Hippocampal formation (tissue), 2 donors: ENCODE measurements at regions not wholly inside any gene's neighbourhood (a gene's known extent, or its start where the extent isn't known, plus 50 kb on each side); places are given as distances from the start of the nearest gene placed in this dataset.

Experiments
- DNase-seq, 2 donors: peaks; one replicate each; lab custom pipeline; 2025; lab: John Stamatoyannopoulos, UW

DNA sequence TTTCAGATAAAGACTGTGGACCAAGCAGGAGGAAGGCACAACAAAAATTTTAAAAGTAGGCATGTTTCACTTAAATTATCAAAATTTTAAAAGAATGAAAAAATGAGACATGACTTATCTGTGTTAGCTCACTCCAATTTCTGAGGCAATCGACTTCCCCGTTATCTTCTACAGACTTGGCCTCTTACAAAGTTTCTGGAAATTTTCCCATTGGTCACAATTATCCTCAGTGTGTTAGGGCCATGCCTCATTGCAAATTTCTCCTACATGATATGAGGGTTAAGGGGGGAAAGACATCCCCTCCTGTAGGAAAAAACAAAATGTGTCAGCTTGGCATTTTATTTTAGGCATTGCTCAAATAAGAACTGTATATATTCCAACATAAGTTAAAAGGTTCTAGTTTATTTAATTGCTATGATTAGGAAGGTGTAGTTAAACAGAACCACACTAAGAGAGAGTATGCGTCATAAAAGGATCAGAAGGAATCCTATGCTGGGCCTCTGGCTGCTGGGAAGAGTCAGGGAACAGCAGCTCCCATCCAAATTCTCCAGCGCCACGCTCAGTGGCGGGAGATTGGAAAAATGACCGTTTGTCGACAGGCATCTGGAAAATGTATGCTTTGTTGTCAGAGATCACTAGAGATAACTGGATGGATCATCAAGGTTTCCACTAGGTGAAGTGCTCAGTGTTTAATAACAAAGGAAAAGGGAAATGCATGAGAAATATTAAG is 463.6 kb upstream of the NR2F2 start:
- DNase-seq, result no peak

- DNase-seq, result no peak
Measured at GRCh38 chr15:95868450-95868849, 462.1 kb upstream of the NR2F2 start.

- DNase-seq, result no peak
Measured at GRCh38 chr15:95868970-95869369, 461.5 kb upstream of the NR2F2 start.

DNA sequence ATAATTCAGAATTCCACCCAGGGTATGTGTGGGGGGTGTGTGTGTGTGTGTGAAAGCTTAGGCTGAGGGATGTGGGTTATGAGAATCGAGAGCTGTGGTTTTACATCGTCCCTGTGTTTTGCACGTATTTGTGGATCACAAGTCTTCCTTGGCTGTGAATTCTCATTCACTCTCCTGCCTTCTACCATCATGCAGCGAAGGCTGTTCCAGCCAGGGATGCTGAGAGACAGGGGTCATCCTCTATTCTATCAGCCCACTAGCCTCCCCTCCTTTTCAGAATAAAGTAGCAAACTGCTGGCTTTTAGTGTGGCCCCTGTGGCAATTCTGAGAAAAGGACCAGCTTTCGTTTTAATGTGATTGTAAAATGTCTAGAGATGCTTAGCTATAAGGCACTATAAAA is 460.6 kb upstream of the NR2F2 start:
- DNase-seq, result no peak

DNA sequence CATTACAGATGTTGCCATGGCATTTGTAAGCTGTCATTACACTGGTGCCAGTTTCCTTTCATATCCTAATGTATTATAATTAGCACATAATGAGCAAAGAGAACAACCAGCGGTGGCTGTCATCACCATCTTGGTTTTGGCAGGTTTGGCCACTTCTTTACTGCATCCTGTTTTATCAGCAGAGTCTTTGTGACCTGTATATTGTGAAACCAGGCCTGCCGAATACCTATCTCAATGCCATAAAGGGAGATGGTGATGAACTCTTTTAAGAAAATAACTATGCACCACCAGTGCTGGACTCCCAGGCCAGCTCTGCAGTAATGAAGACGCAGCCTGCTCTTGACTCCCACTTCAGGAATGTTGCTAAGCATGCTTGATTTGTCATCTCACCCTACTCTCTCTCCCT is 458.1 kb upstream of the NR2F2 start:
- no peak for DNase-seq

- DNase-seq, result no peak
Measured at GRCh38 chr15:95874637-95875036, 455.9 kb upstream of the NR2F2 start.

- no peak for DNase-seq
Measured at GRCh38 chr15:95875121-95875643, 455.3 kb upstream of the NR2F2 start.

GRCh38 chr15:95880031-95880570 is 450.4 kb upstream of the NR2F2 start:
- no peak for DNase-seq

GRCh38 chr15:95880630-95881029 is 449.9 kb upstream of the NR2F2 start:
- no peak for DNase-seq

- DNase-seq, result no peak
Measured at GRCh38 chr15:95883064-95883463, 447.4 kb upstream of the NR2F2 start.

- DNase-seq, result no peak
Measured at GRCh38 chr15:95884276-95884675, 446.2 kb upstream of the NR2F2 start.

GRCh38 chr15:95887666-95888390 is 442.7 kb upstream of the NR2F2 start:
- no peak for DNase-seq

DNA sequence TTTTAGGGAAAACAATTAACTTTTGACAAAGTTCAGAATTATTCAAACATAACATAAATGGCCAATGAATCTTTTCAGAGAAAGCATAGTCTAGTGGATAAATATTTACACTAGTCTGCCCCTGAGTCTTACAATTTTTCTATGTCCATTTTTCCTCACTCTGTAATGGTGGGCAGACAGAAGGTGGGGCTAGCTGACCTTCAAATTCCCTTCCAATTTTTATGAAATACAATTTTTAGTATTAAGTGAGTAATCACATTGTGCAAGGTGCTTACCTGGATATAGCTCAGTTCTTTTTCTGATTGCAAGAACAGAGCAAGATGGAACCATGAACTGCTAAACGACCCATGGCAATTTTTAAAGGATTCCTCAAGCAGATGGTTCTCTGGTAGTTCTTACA is 441.7 kb upstream of the NR2F2 start:
- DNase-seq, result no peak

DNA sequence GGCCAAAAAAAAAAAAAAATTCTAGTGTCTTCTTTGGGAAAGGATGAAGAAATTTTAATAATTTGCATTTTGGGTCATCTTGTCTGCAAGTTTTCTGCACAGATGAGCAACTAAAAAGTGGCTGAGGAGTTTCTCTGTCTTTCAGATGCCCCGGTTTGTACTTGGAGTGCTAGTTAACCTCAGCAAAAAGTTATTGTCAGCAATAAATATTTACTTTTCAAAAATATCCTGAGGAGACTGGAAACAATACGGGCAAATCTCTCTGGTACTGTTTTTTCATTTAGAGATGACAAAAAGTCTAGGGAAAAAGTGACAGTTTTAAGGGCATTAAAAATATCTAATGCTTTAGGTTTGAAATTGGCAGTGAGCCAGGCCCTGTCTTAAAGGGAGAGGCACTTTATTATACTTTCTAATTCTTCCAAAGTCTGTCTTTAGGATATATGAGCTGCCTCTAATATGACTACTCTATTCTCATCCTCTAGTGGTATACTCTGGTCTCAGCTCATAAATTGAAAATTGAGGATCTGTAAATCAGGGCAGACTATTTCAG is 436.0 kb upstream of the NR2F2 start:
- no peak for DNase-seq

GRCh38 chr15:95895508-95895907 is 435.0 kb upstream of the NR2F2 start:
- no peak for DNase-seq

GRCh38 chr15:95897651-95898050 is 432.8 kb upstream of the NR2F2 start:
- no peak for DNase-seq

GRCh38 chr15:95898761-95899160 is 431.7 kb upstream of the NR2F2 start:
- DNase-seq, result no peak

GRCh38 chr15:95901271-95901670 is 429.2 kb upstream of the NR2F2 start:
- DNase-seq, result no peak

GRCh38 chr15:95902606-95903005 is 427.9 kb upstream of the NR2F2 start:
- DNase-seq, result no peak

DNA sequence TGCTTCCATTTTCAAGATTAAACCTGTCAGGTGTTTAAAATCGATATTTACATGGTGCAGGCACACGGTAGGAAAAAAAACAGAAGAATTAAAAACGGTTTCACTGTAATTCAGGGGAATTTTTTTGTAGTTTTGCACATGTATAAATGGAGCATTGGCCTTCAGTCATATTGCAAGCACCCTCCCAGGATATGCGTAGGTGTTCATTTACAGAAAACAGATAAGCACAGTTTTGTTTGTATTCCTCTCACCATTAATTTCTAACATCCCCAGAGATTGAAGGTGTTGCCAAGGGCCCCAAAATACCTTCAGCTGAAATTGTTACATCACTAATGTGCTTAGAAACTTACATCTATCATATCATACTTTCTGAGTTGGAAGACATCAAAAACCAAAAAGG is 427.1 kb upstream of the NR2F2 start:
- no peak for DNase-seq

- DNase-seq, result no peak
Measured at GRCh38 chr15:95910643-95911212, 419.8 kb upstream of the NR2F2 start.

DNA sequence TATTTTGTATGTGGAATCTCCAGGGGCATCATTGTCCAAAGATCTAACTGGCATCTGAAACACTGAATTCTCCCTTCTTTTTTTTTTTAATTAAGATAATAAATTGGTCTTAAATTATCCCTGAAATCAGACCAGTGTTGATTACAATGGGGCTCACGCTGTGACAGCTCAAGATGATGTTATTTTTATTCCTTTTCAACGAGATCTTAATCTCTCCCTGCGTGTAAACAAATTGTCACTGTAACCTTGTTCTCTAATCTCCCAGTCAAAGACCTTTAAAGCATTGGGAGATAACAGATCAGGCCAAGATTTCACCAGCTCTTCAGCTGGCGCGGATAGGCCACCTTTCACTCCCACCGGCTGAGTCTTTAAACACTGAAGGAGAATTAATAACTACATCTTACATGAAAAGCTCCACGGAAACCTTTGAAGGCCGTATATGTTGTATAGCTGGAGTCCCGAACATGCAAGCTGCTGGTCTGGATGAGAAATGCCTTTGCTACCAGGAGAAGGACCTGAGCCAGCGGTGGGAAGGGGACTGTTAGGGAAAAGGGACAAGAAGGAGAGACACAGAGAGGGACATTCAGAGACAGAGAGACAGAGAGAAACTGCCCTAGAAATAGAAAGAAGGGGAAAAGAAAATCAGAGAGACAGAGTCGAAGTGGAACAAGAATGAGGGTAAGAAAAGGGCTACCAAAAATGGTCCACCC is 418.8 kb upstream of the NR2F2 start:
- DNase-seq, result no peak
